ENCODE measurements at regions not wholly inside any gene's neighbourhood (a gene's known extent, or its start where the extent isn't known, plus 50 kb on each side); places are given as distances from the start of the nearest gene placed in this dataset.

DNA sequence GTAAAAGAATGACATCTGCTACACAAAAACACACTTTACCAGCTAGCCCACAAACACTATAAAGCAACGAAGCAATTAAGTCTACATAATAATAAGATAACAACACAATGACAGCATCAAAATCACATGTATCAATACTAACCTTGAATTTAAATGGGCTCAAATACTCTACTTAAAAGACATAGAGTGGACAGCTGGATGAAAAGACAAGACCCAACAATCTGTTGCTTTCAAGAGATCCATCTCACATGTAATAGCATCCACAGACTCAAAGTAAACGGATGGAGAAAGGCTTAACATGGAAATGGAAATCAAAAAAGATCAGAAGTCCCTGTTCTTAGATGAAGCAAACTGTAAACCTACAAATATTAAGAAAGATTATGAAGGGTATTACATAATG lies 2175.9 kb downstream of the PCDH9 start:
- no peak overlapping the region for H3K27ac Mint-ChIP-seq (ENCODE audit: unreplicated experiment)
- H3K9me3 Mint-ChIP-seq (ENCODE audit: low read depth): peaks cover 18% of the 10 kb centered on the region
- no peaks in the 10 kb centered on the region for H3K4me1 Mint-ChIP-seq (ENCODE audit: low read depth)
- TF ChIP-seq, protein P1, sequence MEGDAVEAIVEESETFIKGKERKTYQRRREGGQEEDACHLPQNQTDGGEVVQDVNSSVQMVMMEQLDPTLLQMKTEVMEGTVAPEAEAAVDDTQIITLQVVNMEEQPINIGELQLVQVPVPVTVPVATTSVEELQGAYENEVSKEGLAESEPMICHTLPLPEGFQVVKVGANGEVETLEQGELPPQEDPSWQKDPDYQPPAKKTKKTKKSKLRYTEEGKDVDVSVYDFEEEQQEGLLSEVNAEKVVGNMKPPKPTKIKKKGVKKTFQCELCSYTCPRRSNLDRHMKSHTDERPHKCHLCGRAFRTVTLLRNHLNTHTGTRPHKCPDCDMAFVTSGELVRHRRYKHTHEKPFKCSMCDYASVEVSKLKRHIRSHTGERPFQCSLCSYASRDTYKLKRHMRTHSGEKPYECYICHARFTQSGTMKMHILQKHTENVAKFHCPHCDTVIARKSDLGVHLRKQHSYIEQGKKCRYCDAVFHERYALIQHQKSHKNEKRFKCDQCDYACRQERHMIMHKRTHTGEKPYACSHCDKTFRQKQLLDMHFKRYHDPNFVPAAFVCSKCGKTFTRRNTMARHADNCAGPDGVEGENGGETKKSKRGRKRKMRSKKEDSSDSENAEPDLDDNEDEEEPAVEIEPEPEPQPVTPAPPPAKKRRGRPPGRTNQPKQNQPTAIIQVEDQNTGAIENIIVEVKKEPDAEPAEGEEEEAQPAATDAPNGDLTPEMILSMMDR (IDR thresholded peaks at IDR 0.05): no peak
- H3K27me3 Mint-ChIP-seq (ENCODE audit: low read depth): no peaks in the 10 kb centered on the region
- no peak overlapping the region for H3K4me3 Mint-ChIP-seq (ENCODE audit: unreplicated experiment)
- H3K36me3 Mint-ChIP-seq (ENCODE audit: low read depth): peaks cover 3% of the 10 kb centered on the region
- no peak for DNase-seq (ENCODE audit: low spot score)

GRCh38 chr13:65036999-65037398 lies 2193.1 kb downstream of the PCDH9 start:
- no peak for DNase-seq (ENCODE audit: low spot score)
- no peaks in the 10 kb centered on the region for H3K27me3 Mint-ChIP-seq (ENCODE audit: low read depth)
- H3K36me3 Mint-ChIP-seq (ENCODE audit: low read depth): no peaks in the 10 kb centered on the region
- no peak overlapping the region for H3K4me3 Mint-ChIP-seq (ENCODE audit: unreplicated experiment)
- peaks cover 10% of the 10 kb centered on the region for H3K4me1 Mint-ChIP-seq (ENCODE audit: low read depth)
- H3K9me3 Mint-ChIP-seq (ENCODE audit: low read depth): no peaks in the 10 kb centered on the region
- TF ChIP-seq, protein P1 (IDR thresholded peaks at IDR 0.05): no peak
- H3K27ac Mint-ChIP-seq (ENCODE audit: unreplicated experiment): no peak overlapping the region

GRCh38 chr13:65035302-65035701 lies 2194.8 kb downstream of the PCDH9 start:
- Mint-ChIP-seq H3K4me1 (ENCODE audit: low read depth) (peaks cover 10% of the 10 kb centered on the region), H3K27me3 (ENCODE audit: low read depth) (no peaks in the 10 kb centered on the region), H3K4me3 (ENCODE audit: unreplicated experiment) (no peak overlapping the region), H3K36me3 (ENCODE audit: low read depth) (no peaks in the 10 kb centered on the region), H3K9me3 (ENCODE audit: low read depth) (peaks cover 8% of the 10 kb centered on the region), H3K27ac (ENCODE audit: unreplicated experiment) (no peak overlapping the region)
- no peak for DNase-seq (ENCODE audit: low spot score)
- TF ChIP-seq, protein P1 (IDR thresholded peaks at IDR 0.05): no peak

DNA sequence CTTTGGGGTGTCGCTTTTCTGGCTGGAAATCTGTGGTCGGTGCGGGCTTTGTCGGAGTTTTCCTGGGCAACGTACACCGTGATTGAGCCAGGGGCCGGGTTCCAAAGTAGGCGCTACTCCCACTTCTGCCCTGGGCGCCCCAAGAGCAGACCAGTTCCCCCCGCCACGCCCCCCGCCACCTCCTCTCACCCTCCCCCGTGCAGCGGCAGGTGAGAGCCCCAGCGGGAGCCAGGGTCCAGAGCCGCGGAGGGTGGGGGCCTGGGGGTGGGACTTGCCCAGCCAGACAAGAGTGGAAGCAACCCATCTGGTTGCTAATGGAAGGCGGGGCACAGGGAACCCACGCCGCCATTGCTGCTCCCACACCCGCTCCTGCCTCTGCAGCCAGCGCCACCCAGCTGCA lies 2195.9 kb downstream of the PCDH9 start:
- Mint-ChIP-seq H3K4me3 (ENCODE audit: unreplicated experiment) (no peak overlapping the region), H3K27me3 (ENCODE audit: low read depth) (no peaks in the 10 kb centered on the region), H3K4me1 (ENCODE audit: low read depth) (peaks cover 10% of the 10 kb centered on the region)

DNA sequence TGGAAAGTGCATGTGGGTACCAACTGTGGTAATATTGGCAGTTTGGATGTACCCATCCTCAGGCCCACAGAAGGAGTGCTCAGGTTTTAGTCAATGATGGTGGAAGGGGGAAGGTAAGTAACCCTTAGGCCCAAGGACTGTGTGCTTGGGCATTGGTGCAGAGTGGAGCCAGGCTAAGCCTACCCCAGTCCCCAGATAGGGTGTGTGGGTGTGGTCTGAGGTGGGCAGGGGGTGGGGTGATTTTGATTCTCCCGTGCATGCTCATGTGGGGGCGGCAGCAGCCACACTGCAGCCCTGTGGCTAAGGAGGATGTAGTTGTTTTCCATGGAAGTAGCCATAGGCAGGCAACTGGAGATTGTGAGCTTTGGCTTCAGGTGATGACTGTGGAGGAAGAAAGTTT lies 2197.3 kb downstream of the PCDH9 start:
- TF ChIP-seq, protein P1 (IDR thresholded peaks at IDR 0.05): no peak
- DNase-seq (ENCODE audit: low spot score): no peak
- H3K4me3 Mint-ChIP-seq (ENCODE audit: unreplicated experiment): no peak overlapping the region
- peaks cover 10% of the 10 kb centered on the region for H3K4me1 Mint-ChIP-seq (ENCODE audit: low read depth)
- peaks cover 10% of the 10 kb centered on the region for H3K9me3 Mint-ChIP-seq (ENCODE audit: low read depth)
- H3K27me3 Mint-ChIP-seq (ENCODE audit: low read depth): no peaks in the 10 kb centered on the region
- H3K36me3 Mint-ChIP-seq (ENCODE audit: low read depth): no peaks in the 10 kb centered on the region
- no peak overlapping the region for H3K27ac Mint-ChIP-seq (ENCODE audit: unreplicated experiment)

More for the DNA sequence above, 2195.9 kb downstream of the PCDH9 start:
- DNase-seq (ENCODE audit: low spot score): no peak
- H3K9me3 Mint-ChIP-seq (ENCODE audit: low read depth): peaks cover 10% of the 10 kb centered on the region
- no peaks in the 10 kb centered on the region for H3K36me3 Mint-ChIP-seq (ENCODE audit: low read depth)
- TF ChIP-seq, protein P1 (IDR thresholded peaks at IDR 0.05): no peak
- no peak overlapping the region for H3K27ac Mint-ChIP-seq (ENCODE audit: unreplicated experiment)
